Coronary artery (tissue), 2 donors: ENCODE measurements at regions not wholly inside any gene's neighbourhood (a gene's known extent, or its start where the extent isn't known, plus 50 kb on each side); places are given as distances from the start of the nearest gene placed in this dataset.

Experiments used
- DNase-seq: peaks from one replicate; pipeline ENCODE4 v3.0.0-alpha.2; 2017; ENCODE audit warnings: low spot score
- H3K27ac ChIP-seq, 2 donors: fragments of 200-600 bp; sonication (generic); one replicate each; pipeline ENCODE4 v1.5.1; 2016 to 2019
- H3K4me3 ChIP-seq: fragments of 200-600 bp; sonication (generic); 2 replicates; pipeline ENCODE4 v1.5.1; 2016; ENCODE audit warnings: mild to moderate bottlenecking, moderate library complexity
- CTCF ChIP-seq: fragments of 200-600 bp; sonication (generic); IDR thresholded peaks from one replicate; pipeline ENCODE4 v1.5.1; 2019; ENCODE audit warnings: antibody characterized with exemption

- no peak for DNase-seq
- no peak overlapping the region for H3K27ac ChIP-seq
- no peak overlapping the region for H3K4me3 ChIP-seq
- TF ChIP-seq CTCF = no peak
Observed at GRCh38 chr4:186930024-186930423, 206.4 kb upstream of the FAT1 start.

GRCh38 chr4:186931519-186931918, 207.9 kb upstream of the FAT1 start:
- H3K4me3 ChIP-seq = no peak overlapping the region
- no peak overlapping the region for H3K27ac ChIP-seq
- DNase-seq = no peak
- no peak for TF ChIP-seq CTCF

- Histone ChIP-seq H3K4me3 (no peak overlapping the region), H3K27ac (no peak overlapping the region)
- no peak for DNase-seq
- TF ChIP-seq CTCF = no peak
Observed at GRCh38 chr4:186932196-186932595, 208.5 kb upstream of the FAT1 start.

GRCh38 chr4:186932631-186933187, 209.1 kb upstream of the FAT1 start:
- Histone ChIP-seq H3K4me3 (no peak overlapping the region), H3K27ac (no peak overlapping the region)
- DNase-seq = no peak
- no peak for TF ChIP-seq CTCF

- no peak for TF ChIP-seq CTCF
- no peak overlapping the region for H3K27ac ChIP-seq
- H3K4me3 ChIP-seq = no peak overlapping the region
- no peak for DNase-seq
Observed at GRCh38 chr4:186934244-186934643, 210.6 kb upstream of the FAT1 start.

- DNase-seq = no peak
- Histone ChIP-seq H3K4me3 (no peak overlapping the region), H3K27ac (no peak overlapping the region)
- TF ChIP-seq CTCF = no peak
Observed at GRCh38 chr4:186934841-186935443, 211.3 kb upstream of the FAT1 start.

- DNase-seq = no peak
- TF ChIP-seq CTCF = no peak
- Histone ChIP-seq H3K27ac (peak overlapping the region in 1 of 2 donors; percentile 5), H3K4me3 (no peak overlapping the region)
Observed at GRCh38 chr4:186935901-186936300, 212.2 kb upstream of the FAT1 start.
